PC-9 (cell line): ENCODE measurements at regions not wholly inside any gene's neighbourhood (a gene's known extent, or its start where the extent isn't known, plus 50 kb on each side); places are given as distances from the start of the nearest gene placed in this dataset.

ENCODE experiments used
- EZH2 ChIP-seq: fragments of 200-600 bp; sonication (generic); IDR thresholded peaks from 2 replicates; pipeline ENCODE4 v1.8.0; 2017; ENCODE audit warnings: antibody characterized with exemption, low read depth
- TF ChIP-seq, protein P1 (sequence below): fragments of 200-600 bp; sonication (generic); conservative IDR thresholded peaks from 2 replicates; pipeline ENCODE4 v1.6.1; 2017; ENCODE audit warnings: mixed run types, antibody characterized with exemption, mild to moderate bottlenecking, moderate library complexity

DNA sequence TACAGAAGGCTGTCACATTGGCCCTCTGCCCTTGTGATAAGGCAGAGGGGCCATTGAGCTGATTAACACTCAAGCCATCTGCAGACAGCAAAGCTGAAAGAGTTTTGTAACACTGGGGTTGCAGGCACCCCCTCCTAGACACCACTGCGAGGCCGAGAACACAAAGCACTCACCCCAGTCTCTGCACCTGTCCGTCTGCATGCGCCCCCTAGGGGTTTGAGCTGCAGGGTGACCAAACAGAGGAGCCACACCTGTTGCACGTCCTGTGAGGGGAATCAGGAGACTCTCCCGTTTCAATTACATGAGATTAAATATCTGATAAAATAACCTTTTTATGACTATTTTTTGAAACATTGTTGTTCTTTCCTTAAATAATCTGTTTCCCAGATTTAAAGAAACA lies 1180.4 kb downstream of the CDH9 start:
- no peak for TF ChIP-seq EZH2
- TF ChIP-seq, protein P1, sequence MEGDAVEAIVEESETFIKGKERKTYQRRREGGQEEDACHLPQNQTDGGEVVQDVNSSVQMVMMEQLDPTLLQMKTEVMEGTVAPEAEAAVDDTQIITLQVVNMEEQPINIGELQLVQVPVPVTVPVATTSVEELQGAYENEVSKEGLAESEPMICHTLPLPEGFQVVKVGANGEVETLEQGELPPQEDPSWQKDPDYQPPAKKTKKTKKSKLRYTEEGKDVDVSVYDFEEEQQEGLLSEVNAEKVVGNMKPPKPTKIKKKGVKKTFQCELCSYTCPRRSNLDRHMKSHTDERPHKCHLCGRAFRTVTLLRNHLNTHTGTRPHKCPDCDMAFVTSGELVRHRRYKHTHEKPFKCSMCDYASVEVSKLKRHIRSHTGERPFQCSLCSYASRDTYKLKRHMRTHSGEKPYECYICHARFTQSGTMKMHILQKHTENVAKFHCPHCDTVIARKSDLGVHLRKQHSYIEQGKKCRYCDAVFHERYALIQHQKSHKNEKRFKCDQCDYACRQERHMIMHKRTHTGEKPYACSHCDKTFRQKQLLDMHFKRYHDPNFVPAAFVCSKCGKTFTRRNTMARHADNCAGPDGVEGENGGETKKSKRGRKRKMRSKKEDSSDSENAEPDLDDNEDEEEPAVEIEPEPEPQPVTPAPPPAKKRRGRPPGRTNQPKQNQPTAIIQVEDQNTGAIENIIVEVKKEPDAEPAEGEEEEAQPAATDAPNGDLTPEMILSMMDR: peak; percentile 43; the same call in 1 of the 2 replicates
